ENCODE measurements at regions not wholly inside any gene's neighbourhood (a gene's known extent, or its start where the extent isn't known, plus 50 kb on each side); places are given as distances from the start of the nearest gene placed in this dataset.

DNA sequence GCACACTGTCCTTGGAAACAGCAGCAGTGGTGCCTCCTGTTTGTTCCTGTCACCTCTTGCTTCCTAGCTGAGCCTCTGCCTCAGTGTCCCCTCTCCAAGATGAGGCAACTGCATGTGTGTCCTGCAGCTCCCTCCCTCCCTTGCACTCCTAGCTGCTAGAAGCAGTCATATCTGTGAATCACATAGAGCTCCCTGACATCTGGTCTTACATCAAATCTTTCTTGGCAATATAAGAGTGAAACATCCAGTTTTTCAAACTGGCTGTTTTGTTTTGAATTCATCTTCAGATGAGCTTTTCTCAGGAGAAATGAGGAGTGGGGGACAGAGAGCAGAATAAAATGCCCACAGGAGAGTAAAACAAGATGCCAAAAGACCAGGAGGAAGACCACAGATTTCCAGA lies 103.7 kb downstream of the VCPKMT start:
- Histone ChIP-seq H3K27ac (no peak overlapping the region), H3K27me3 (no peaks in the 10 kb centered on the region), H3K4me3 (no peak overlapping the region), H3K9me3 (no peaks in the 10 kb centered on the region), H3K4me1 (peaks cover 0 to 19% (median 9%) of the 10 kb centered on the region in 4 donors), H3K36me3 (no peaks in the 10 kb centered on the region)
- intact Hi-C loops (cut with DNase I; ENCODE audit: low total_unique reads): no loop called here
- DNase-seq: no peak
- no peak for TF ChIP-seq CTCF (IDR thresholded peaks at IDR 0.05)

DNA sequence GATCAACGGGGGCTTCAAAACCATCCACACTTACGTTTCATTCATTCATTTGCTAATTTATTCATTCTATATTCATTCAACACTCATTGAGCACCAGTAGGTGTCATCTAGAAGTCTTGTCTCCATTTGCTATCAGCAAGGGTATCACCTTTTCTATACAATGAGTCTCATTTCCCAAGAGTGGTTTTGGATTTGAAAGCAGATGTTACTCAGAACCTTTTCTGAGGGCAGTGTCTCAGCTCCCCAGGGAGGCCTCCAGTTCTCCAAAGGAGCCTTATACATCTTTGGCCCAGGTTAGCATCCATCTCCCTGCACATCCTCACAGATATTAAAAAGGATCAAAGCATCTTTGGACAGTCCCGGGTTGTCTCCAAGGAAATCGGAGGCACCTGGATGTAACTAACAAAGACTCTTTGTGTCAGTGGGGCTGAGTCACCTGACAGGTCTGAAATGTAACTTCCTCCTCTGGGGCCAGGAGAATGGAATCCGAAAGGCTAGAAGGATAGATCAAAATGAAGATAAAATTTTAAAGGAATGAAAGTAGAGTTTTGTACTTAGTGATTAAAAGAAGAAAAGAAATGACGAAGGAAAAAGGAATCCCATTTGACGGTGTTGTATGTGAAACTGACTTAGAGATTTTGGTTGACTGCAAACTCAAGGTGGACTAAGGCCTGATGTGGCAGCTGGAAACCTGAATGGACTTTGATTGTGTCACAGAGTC lies 103.0 kb downstream of the VCPKMT start:
- DNase-seq: no peak
- Histone ChIP-seq H3K4me3 (no peak overlapping the region), H3K36me3 (no peaks in the 10 kb centered on the region), H3K27ac (no peak overlapping the region), H3K4me1 (peaks cover 0 to 26% (median 16%) of the 10 kb centered on the region in 4 donors), H3K9me3 (no peaks in the 10 kb centered on the region), H3K27me3 (no peaks in the 10 kb centered on the region)
- TF ChIP-seq CTCF (IDR thresholded peaks at IDR 0.05): no peak
- intact Hi-C loops (cut with DNase I; ENCODE audit: low total_unique reads): no loop called here

GRCh38 chr14:50013934-50014333 lies 102.4 kb downstream of the VCPKMT start:
- no peak overlapping the region for H3K27ac ChIP-seq
- DNase-seq: no peak
- no peak for TF ChIP-seq CTCF (IDR thresholded peaks at IDR 0.05)
- no peaks in the 10 kb centered on the region for H3K9me3 ChIP-seq
- intact Hi-C loops (cut with DNase I; ENCODE audit: low total_unique reads): no loop called here
- H3K27me3 ChIP-seq: no peaks in the 10 kb centered on the region
- peaks cover 0 to 32% (median 22%) of the 10 kb centered on the region in 4 donors for H3K4me1 ChIP-seq
- H3K36me3 ChIP-seq: no peaks in the 10 kb centered on the region
- H3K4me3 ChIP-seq: no peak overlapping the region

DNA sequence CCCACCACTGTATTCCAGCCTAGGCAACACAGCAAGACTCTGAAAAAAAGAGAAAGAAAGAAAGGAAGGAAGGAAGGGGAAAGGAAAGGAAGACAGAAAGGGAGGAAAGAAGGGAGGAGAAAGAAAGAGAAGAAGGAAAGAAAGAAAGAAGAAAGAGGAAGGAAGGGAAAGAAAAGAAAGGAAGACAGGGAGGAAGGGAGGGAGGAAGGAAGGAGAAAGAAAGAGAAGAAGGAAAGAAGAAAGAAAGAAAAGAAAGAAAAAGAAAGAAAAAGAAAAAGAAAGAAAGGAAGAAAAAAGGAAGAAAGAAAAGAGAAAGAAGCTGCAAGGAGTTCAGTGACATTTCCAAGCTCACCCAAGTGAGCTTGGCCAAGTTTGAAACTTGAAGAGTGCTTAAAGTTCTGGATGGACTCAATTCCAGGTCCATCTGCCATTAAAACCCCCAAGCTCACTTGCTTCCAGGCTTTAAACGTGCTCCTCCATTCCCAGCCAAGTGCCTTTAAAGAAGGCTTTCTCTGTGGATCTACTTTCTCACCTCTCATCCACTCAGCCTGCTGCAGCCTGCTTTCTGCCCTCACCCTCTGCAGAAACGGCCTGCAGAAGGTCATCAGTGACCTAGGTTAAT lies 101.5 kb downstream of the VCPKMT start:
- intact Hi-C loops (cut with DNase I; ENCODE audit: low total_unique reads): no loop called here
- no peak for DNase-seq

GRCh38 chr14:50015716-50016115 lies 100.7 kb downstream of the VCPKMT start:
- H3K36me3 ChIP-seq: no peaks in the 10 kb centered on the region
- no peak overlapping the region for H3K4me3 ChIP-seq
- peaks cover 0 to 38% (median 25%) of the 10 kb centered on the region in 4 donors for H3K4me1 ChIP-seq
- intact Hi-C loops (cut with DNase I; ENCODE audit: low total_unique reads): no loop called here
- no peak for TF ChIP-seq CTCF (IDR thresholded peaks at IDR 0.05)
- no peaks in the 10 kb centered on the region for H3K27me3 ChIP-seq
- no peak for DNase-seq
- H3K27ac ChIP-seq: no peak overlapping the region
- peaks cover 0 to 8% (median 0%) of the 10 kb centered on the region in 3 donors for H3K9me3 ChIP-seq

More for the DNA sequence above, 101.5 kb downstream of the VCPKMT start:
- Histone ChIP-seq H3K9me3 (peaks cover 0 to 4% (median 0%) of the 10 kb centered on the region in 3 donors), H3K4me3 (no peak overlapping the region), H3K36me3 (no peaks in the 10 kb centered on the region), H3K27ac (no peak overlapping the region), H3K27me3 (no peaks in the 10 kb centered on the region), H3K4me1 (peaks cover 0 to 38% (median 26%) of the 10 kb centered on the region in 4 donors)
- TF ChIP-seq CTCF (IDR thresholded peaks at IDR 0.05): no peak

All from tibial artery (tissue), 4 donors.